Ramos (cell line): ENCODE measurements at regions not wholly inside any gene's neighbourhood (a gene's known extent, or its start where the extent isn't known, plus 50 kb on each side); places are given as distances from the start of the nearest gene placed in this dataset.

ENCODE experiments used
- in situ Hi-C: fragments of 300-500 bp; cut with MboI; formaldehyde crosslinking; loops from one replicate; pipeline ENCODE4 v1.14.3; 2022; ENCODE audit warnings: low sequenced_read_pairs; ENCODE audit not compliant: unreplicated experiment

DNA sequence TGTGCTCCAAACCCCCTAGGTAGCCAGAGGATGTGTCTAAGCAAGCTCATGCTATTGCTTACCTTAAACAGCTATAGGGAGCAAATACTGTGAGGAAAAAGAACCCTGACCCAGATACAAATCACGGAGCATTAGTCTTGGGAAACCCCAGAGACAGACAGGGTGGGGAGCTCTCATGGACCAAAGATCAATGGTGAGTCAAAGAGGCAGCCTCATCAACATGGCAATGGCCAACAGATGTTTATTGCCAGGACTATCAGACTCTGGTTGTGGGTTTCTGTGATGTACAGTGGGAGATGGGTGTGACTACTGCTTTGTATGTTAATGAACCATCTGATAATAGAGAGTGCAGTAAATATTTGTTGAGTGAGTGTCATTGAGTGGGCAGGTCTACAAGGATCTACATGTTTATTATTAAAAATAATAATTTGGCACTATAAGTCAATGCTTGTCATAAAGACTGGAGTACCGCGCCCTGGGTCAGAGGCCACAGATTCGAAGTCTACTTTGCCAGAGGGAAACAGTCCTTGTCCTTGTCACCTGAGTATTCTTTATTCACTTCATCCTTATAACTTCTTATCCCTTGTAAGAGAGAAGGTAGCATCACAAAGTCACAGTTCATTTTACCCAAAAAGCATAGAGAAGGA lies 56.5 kb upstream of the RAI14 start:
- in situ Hi-C loops: no loop called here

DNA sequence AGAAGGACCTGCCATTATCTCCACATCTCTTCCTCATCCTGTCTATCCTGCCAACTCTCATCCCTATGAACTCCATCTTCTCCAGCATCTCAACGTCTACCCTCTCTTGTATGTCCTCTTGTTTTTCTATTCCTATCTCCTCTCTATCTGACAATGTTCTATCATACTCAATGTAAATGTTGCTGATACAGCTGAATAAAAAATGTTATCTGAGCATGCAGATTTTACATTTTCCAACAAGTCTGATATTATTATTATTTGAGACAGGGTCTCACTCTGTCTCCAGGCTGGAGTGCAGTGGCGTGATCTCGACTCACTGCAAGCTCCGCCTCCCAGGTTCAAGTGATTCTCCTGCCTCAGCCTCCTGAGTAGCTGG lies 56.0 kb upstream of the RAI14 start:
- in situ Hi-C loops: no loop called here

DNA sequence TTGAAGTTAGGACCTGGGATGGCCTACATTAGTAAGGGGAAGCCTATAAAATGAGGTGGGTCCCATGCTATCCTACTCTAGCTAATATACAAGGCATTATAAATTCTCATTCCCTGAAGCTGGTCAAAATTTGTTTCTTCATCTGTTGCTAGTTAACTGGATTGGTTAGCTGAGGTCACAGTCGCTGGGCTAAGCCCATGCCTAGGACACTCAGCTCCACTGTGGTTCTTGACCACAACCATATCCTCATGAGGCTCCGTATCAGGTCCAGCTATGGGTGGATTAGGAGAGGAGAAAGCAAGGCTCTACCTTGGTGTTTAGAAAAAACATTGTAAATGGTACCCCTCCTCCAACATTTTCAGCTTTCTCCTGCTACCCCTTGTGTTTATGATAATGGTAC lies 52.8 kb upstream of the RAI14 start:
- in situ Hi-C loops: no loop called here

DNA sequence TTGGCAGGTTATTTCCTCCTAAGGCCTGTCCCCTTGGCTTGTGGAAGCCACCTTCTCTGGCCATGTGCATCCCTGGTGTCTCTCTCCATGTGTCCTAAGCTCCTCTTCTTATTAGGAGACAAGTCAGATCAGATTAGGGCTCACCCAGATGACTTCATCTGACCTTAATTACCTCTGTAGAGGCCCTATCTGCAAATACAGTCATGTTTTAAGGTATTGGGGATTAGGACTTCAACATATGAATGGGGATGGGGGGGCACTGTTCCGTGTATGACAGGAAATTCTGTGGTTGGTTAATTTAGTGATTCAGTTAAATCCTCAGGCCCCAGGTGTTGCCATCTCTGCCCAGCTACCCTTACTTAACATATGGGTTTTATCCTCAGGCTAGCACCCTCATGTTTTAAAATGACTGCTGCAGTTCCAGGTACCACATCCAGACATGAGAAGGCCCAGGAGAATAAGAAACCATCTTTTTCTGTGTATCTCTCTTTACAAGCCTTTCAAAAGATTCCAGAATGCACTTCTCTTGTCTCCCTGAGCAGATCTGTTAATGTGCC lies 51.9 kb upstream of the RAI14 start:
- in situ Hi-C loops: no loop called here

DNA sequence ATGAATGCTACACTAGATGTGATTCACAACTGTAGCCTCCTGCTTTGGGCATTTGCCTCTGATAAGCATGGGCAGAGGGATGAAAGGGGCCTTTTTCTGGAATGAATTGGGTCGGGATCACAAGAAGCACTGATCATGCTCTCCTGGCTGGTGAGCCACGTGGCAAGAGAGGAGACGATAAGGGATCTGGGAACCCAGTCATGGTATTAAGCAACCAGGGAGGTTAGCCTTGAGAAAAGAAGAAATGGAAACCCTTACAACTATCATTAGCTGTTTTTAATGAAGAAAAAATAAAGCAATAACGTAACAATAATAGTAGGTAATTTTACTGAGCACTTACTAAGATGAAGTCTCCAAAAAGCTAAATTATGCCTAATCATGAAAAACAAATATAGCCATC lies 50.0 kb upstream of the RAI14 start:
- in situ Hi-C loops: no loop called here
